HT-29 (cell line): ENCODE measurements at regions not wholly inside any gene's neighbourhood (a gene's known extent, or its start where the extent isn't known, plus 50 kb on each side); places are given as distances from the start of the nearest gene placed in this dataset.

Experiments used
- DNase-seq: peaks from one replicate; pipeline ENCODE4 v3.0.0-alpha.2; 2015; ENCODE audit warnings: low spot score

- no peak for DNase-seq
Observed at GRCh38 chr10:27451054-27451453, 53.0 kb upstream of the RAB18 start.

GRCh38 chr10:27450225-27450624 is 53.9 kb upstream of the RAB18 start:
- DNase-seq, result no peak

- no peak for DNase-seq
Observed at GRCh38 chr10:27449571-27449970, 54.5 kb upstream of the RAB18 start.

GRCh38 chr10:27448921-27449320 is 55.2 kb upstream of the RAB18 start:
- DNase-seq, result no peak

GRCh38 chr10:27447540-27447939 is 56.6 kb upstream of the RAB18 start:
- DNase-seq, result no peak

- DNase-seq, result peak; percentile 34
Observed at GRCh38 chr10:27446091-27446918, 57.8 kb upstream of the RAB18 start.

- no peak for DNase-seq
Observed at GRCh38 chr10:27445070-27445469, 59.0 kb upstream of the RAB18 start.

- no peak for DNase-seq
Observed at GRCh38 chr10:27440478-27440877, 63.6 kb upstream of the RAB18 start.

GRCh38 chr10:27440021-27440420 is 64.1 kb upstream of the RAB18 start:
- no peak for DNase-seq

- no peak for DNase-seq
Observed at GRCh38 chr10:27439101-27439500, 65.0 kb upstream of the RAB18 start.

GRCh38 chr10:27437775-27438174 is 66.3 kb upstream of the RAB18 start:
- no peak for DNase-seq

GRCh38 chr10:27436710-27437109 is 67.4 kb upstream of the RAB18 start:
- no peak for DNase-seq

- DNase-seq, result no peak
Observed at GRCh38 chr10:27433976-27434375, 70.1 kb upstream of the RAB18 start.

GRCh38 chr10:27426948-27427467 is 77.1 kb upstream of the RAB18 start:
- DNase-seq, result no peak

GRCh38 chr10:27413831-27414348 is 90.2 kb upstream of the RAB18 start:
- no peak for DNase-seq

- DNase-seq, result no peak
Observed at GRCh38 chr10:27413387-27413786, 90.7 kb upstream of the RAB18 start.

- DNase-seq, result no peak
Observed at GRCh38 chr10:27410153-27410552, 94.0 kb upstream of the RAB18 start.

- no peak for DNase-seq
Observed at GRCh38 chr10:27407271-27407670, 96.8 kb upstream of the RAB18 start.

GRCh38 chr10:27399871-27400270 is 104.2 kb upstream of the RAB18 start:
- no peak for DNase-seq

GRCh38 chr10:27393961-27394360 is 110.1 kb upstream of the RAB18 start:
- DNase-seq, result no peak

GRCh38 chr10:27392606-27393005 is 111.5 kb upstream of the RAB18 start:
- DNase-seq, result no peak

GRCh38 chr10:27391916-27392315 is 112.2 kb upstream of the RAB18 start:
- DNase-seq, result no peak

GRCh38 chr10:27391325-27391724 is 112.8 kb upstream of the RAB18 start:
- DNase-seq, result no peak
